Stomach smooth muscle (tissue), 2 donors: ENCODE measurements at regions not wholly inside any gene's neighbourhood (a gene's known extent, or its start where the extent isn't known, plus 50 kb on each side); places are given as distances from the start of the nearest gene placed in this dataset.

Source experiments
- H3K27ac ChIP-seq: one replicate; pipeline ENCODE4 v1.7.0; 2013; ENCODE audit warnings: mild to moderate bottlenecking, low read length, inconsistent platforms
- H3K27me3 ChIP-seq, 2 donors: one replicate each; pipeline ENCODE4 v1.7.0; 2013; ENCODE audit warnings: low read length in 2 of 2; ENCODE audit not compliant: insufficient read depth in 2 of 2, control insufficient read depth in 1 of 2
- H3K36me3 ChIP-seq, 2 donors: one replicate each; pipeline ENCODE4 v1.7.0; 2013; ENCODE audit warnings: low read length in 2 of 2; ENCODE audit not compliant: control insufficient read depth in 2 of 2, insufficient read depth in 2 of 2
- H3K4me1 ChIP-seq: one replicate; pipeline ENCODE4 v1.7.0; 2013; ENCODE audit warnings: low read length; ENCODE audit not compliant: control insufficient read depth, insufficient read depth
- H3K4me3 ChIP-seq, 2 donors: one replicate each; pipeline ENCODE4 v1.7.0; 2013; ENCODE audit warnings: low read length in 2 of 2
- H3K9ac ChIP-seq, 2 donors: one replicate each; pipeline ENCODE4 v1.7.0; 2013; ENCODE audit warnings: low read length in 2 of 2, mild to moderate bottlenecking in 1 of 2
- H3K9me3 ChIP-seq, 2 donors: one replicate each; pipeline ENCODE4 v1.7.0; 2013; ENCODE audit warnings: low read length in 2 of 2; ENCODE audit not compliant: control insufficient read depth in 2 of 2
- donor health status: healthy.
- donor health status: Pancreatic carcinoma.

- H3K9me3 ChIP-seq = peaks cover 0 to 4% of the 10 kb centered on the region in 2 donors
- no peaks in the 10 kb centered on the region for H3K27me3 ChIP-seq
- H3K36me3 ChIP-seq = no peaks in the 10 kb centered on the region
- no peak overlapping the region for H3K9ac ChIP-seq
- H3K4me1 ChIP-seq = no peaks in the 10 kb centered on the region
- H3K27ac ChIP-seq = no peak overlapping the region
- no peak overlapping the region for H3K4me3 ChIP-seq
These were observed 542.5 kb downstream of the TLE1 start for GRCh38 chr9:81146684-81147337.

- Histone ChIP-seq H3K27ac (no peak overlapping the region), H3K4me1 (no peaks in the 10 kb centered on the region), H3K36me3 (no peaks in the 10 kb centered on the region), H3K9ac (no peak overlapping the region), H3K9me3 (peaks cover 0 to 4% of the 10 kb centered on the region in 2 donors), H3K27me3 (no peaks in the 10 kb centered on the region), H3K4me3 (no peak overlapping the region)
These were observed 543.1 kb downstream of the TLE1 start for GRCh38 chr9:81146241-81146640.

- Histone ChIP-seq H3K9me3 (peaks cover 0 to 4% of the 10 kb centered on the region in 2 donors), H3K27me3 (no peaks in the 10 kb centered on the region), H3K27ac (no peak overlapping the region), H3K4me1 (no peaks in the 10 kb centered on the region), H3K4me3 (no peak overlapping the region), H3K36me3 (no peaks in the 10 kb centered on the region), H3K9ac (no peak overlapping the region)
These were observed 543.9 kb downstream of the TLE1 start for GRCh38 chr9:81145331-81145963.

GRCh38 chr9:81141961-81142360 is 547.4 kb downstream of the TLE1 start:
- H3K4me3 ChIP-seq = no peak overlapping the region

GRCh38 chr9:81137976-81138568 is 551.3 kb downstream of the TLE1 start:
- Histone ChIP-seq H3K27ac (no peak overlapping the region), H3K27me3 (no peaks in the 10 kb centered on the region), H3K36me3 (no peaks in the 10 kb centered on the region), H3K9ac (no peak overlapping the region), H3K4me3 (no peak overlapping the region), H3K4me1 (no peaks in the 10 kb centered on the region), H3K9me3 (peaks cover 0 to 4% of the 10 kb centered on the region in 2 donors)

More at GRCh38 chr9:81141961-81142360, 547.4 kb downstream of the TLE1 start:
- Histone ChIP-seq H3K4me1 (no peaks in the 10 kb centered on the region), H3K36me3 (no peaks in the 10 kb centered on the region), H3K9me3 (no peaks in the 10 kb centered on the region), H3K27me3 (no peaks in the 10 kb centered on the region), H3K9ac (no peak overlapping the region), H3K27ac (no peak overlapping the region)

GRCh38 chr9:81132796-81133195 is 556.6 kb downstream of the TLE1 start:
- no peak overlapping the region for H3K4me3 ChIP-seq

GRCh38 chr9:81132318-81132717 is 557.0 kb downstream of the TLE1 start:
- Histone ChIP-seq H3K27me3 (no peaks in the 10 kb centered on the region), H3K27ac (no peak overlapping the region), H3K36me3 (no peaks in the 10 kb centered on the region), H3K4me3 (no peak overlapping the region), H3K9me3 (peaks cover 0 to 4% of the 10 kb centered on the region in 2 donors), H3K9ac (no peak overlapping the region), H3K4me1 (peaks cover 2% of the 10 kb centered on the region)

More at GRCh38 chr9:81132796-81133195, 556.6 kb downstream of the TLE1 start:
- no peaks in the 10 kb centered on the region for H3K36me3 ChIP-seq
- no peaks in the 10 kb centered on the region for H3K27me3 ChIP-seq
- peaks cover 0 to 4% of the 10 kb centered on the region in 2 donors for H3K9me3 ChIP-seq
- peaks cover 2% of the 10 kb centered on the region for H3K4me1 ChIP-seq
- no peak overlapping the region for H3K27ac ChIP-seq
- no peak overlapping the region for H3K9ac ChIP-seq

GRCh38 chr9:81128701-81129100 is 560.6 kb downstream of the TLE1 start:
- peaks cover 0 to 4% of the 10 kb centered on the region in 2 donors for H3K9me3 ChIP-seq
- H3K9ac ChIP-seq = no peak overlapping the region
- no peak overlapping the region for H3K27ac ChIP-seq
- H3K4me3 ChIP-seq = no peak overlapping the region
- no peaks in the 10 kb centered on the region for H3K36me3 ChIP-seq
- peaks cover 7% of the 10 kb centered on the region for H3K4me1 ChIP-seq
- no peaks in the 10 kb centered on the region for H3K27me3 ChIP-seq

- Histone ChIP-seq H3K27me3 (no peaks in the 10 kb centered on the region), H3K4me1 (peaks cover 7% of the 10 kb centered on the region), H3K9me3 (no peaks in the 10 kb centered on the region), H3K27ac (no peak overlapping the region), H3K9ac (no peak overlapping the region), H3K36me3 (no peaks in the 10 kb centered on the region), H3K4me3 (no peak overlapping the region)
These were observed 563.8 kb downstream of the TLE1 start for GRCh38 chr9:81125446-81126092.

- Histone ChIP-seq H3K27me3 (no peaks in the 10 kb centered on the region), H3K9me3 (no peaks in the 10 kb centered on the region), H3K9ac (no peak overlapping the region), H3K36me3 (no peaks in the 10 kb centered on the region), H3K4me1 (peaks cover 7% of the 10 kb centered on the region), H3K4me3 (no peak overlapping the region), H3K27ac (no peak overlapping the region)
These were observed 565.8 kb downstream of the TLE1 start for GRCh38 chr9:81123526-81123925.
